HG03571 (cell line): ENCODE measurements at regions not wholly inside any gene's neighbourhood (a gene's known extent, or its start where the extent isn't known, plus 50 kb on each side); places are given as distances from the start of the nearest gene placed in this dataset.

ENCODE experiments used
- ATAC-seq: cut with Tn5 transposase; IDR thresholded peaks from one replicate; pipeline ENCODE4 v1.9.1; 2021; ENCODE audit not compliant: unreplicated experiment

GRCh38 chr5:93017376-93017775 lies 563.6 kb downstream of the NR2F1-AS1 start:
- no peak for ATAC-seq

GRCh38 chr5:93010616-93011015 lies 570.4 kb downstream of the NR2F1-AS1 start:
- no peak for ATAC-seq

- ATAC-seq = no peak
Measured at GRCh38 chr5:93010037-93010436, 571.0 kb downstream of the NR2F1-AS1 start.

- ATAC-seq = no peak
Measured at GRCh38 chr5:93008502-93009207, 572.4 kb downstream of the NR2F1-AS1 start.

GRCh38 chr5:93006915-93007314 lies 574.1 kb downstream of the NR2F1-AS1 start:
- ATAC-seq = no peak

- ATAC-seq = no peak
Measured at GRCh38 chr5:92998456-92998855, 582.6 kb downstream of the NR2F1-AS1 start.

GRCh38 chr5:92994392-92994791 lies 586.6 kb downstream of the NR2F1-AS1 start:
- no peak for ATAC-seq

GRCh38 chr5:92992073-92992472 lies 588.9 kb downstream of the NR2F1-AS1 start:
- ATAC-seq = no peak

GRCh38 chr5:92991581-92992067 lies 589.4 kb downstream of the NR2F1-AS1 start:
- ATAC-seq = no peak

GRCh38 chr5:92990771-92991170 lies 590.2 kb downstream of the NR2F1-AS1 start:
- no peak for ATAC-seq

GRCh38 chr5:92981001-92981400 lies 600.0 kb downstream of the NR2F1-AS1 start:
- ATAC-seq = no peak

GRCh38 chr5:92980491-92980890 lies 600.5 kb downstream of the NR2F1-AS1 start:
- ATAC-seq = no peak

- no peak for ATAC-seq
Measured at GRCh38 chr5:92979716-92980115, 601.3 kb downstream of the NR2F1-AS1 start.

- ATAC-seq = no peak
Measured at GRCh38 chr5:92977846-92978540, 603.0 kb downstream of the NR2F1-AS1 start.

GRCh38 chr5:92976156-92976555 lies 604.9 kb downstream of the NR2F1-AS1 start:
- no peak for ATAC-seq

GRCh38 chr5:92969781-92970237 lies 611.2 kb downstream of the NR2F1-AS1 start:
- ATAC-seq = no peak

GRCh38 chr5:92969191-92969780 lies 611.7 kb downstream of the NR2F1-AS1 start:
- ATAC-seq = no peak

GRCh38 chr5:92963800-92964199 lies 617.2 kb downstream of the NR2F1-AS1 start:
- ATAC-seq = no peak

GRCh38 chr5:92962752-92963151 lies 618.3 kb downstream of the NR2F1-AS1 start:
- no peak for ATAC-seq

GRCh38 chr5:92956886-92957285 lies 624.1 kb downstream of the NR2F1-AS1 start:
- ATAC-seq = no peak

- ATAC-seq = no peak
Measured at GRCh38 chr5:92952243-92952642, 628.8 kb downstream of the NR2F1-AS1 start.

- ATAC-seq = no peak
Measured at GRCh38 chr5:92951746-92952145, 629.3 kb downstream of the NR2F1-AS1 start.
